GM12878 (cell line): ENCODE measurements at regions not wholly inside any gene's neighbourhood (a gene's known extent, or its start where the extent isn't known, plus 50 kb on each side); places are given as distances from the start of the nearest gene placed in this dataset.
"Not testable (repeated sequence)": the region's sequence is repeated elsewhere in the genome, so short reads cannot be mapped to it uniquely, and the experiment has no call there.

ENCODE experiments used
- ATAC-seq: fragments of 200-7000 bp; cut with Tn5 transposase; 3 replicates; pipeline ENCODE4 v1.9.1; 2020; ENCODE audit warnings: mild to moderate bottlenecking, moderate library complexity
- BruUV-seq: library from RNA; stranded (reverse); fragments of 400-500 nt; replicated peaks from 2 replicates; lab custom pipeline; 2021; lab: Mats Ljungman, UMichigan
- CTCF ChIA-PET: fragments of 300-600 bp; sonication (Branson Sonifier 250); formaldehyde crosslinking; extraction: SDS; loops from one replicate; lab custom pipeline; 2021; ENCODE audit warnings: inconsistent platforms; lab: Yijun Ruan, JAX
- POLR2A ChIA-PET: fragments of 350-600 bp; formaldehyde crosslinking; extraction: SDS; loops from one replicate; lab custom pipeline; 2021; ENCODE audit warnings: inconsistent platforms; lab: Charles Lee
- RAD21 ChIA-PET: fragments of 300-600 bp; sonication (Branson Sonifier 250); formaldehyde crosslinking; loops from one replicate; lab custom pipeline; 2023; ENCODE audit warnings: antibody characterized with exemption; ENCODE audit not compliant: unreplicated experiment; lab: Charles Lee
- SMC1A ChIA-PET: fragments of 300-600 bp; sonication (Branson Sonifier 250); formaldehyde crosslinking; loops from one replicate; lab custom pipeline; 2023; ENCODE audit not compliant: unreplicated experiment, uncharacterized antibody; lab: Charles Lee
- DNase-seq: peaks from one replicate; pipeline ENCODE4 v3.0.0-alpha.2; 2011; ENCODE audit warnings: low read depth, low spot score
- FAIRE-seq: peaks from 3 replicates; lab custom pipeline; 2011; peaks lifted over from hg19 to GRCh38; lab: Jason Lieb, UNC
- H2AFZ ChIP-seq: 2 replicates; pipeline ENCODE4 v1.6.0; 2011; ENCODE audit warnings: low read depth, low read length, control low read depth; ENCODE audit not compliant: control insufficient read depth
- H3K27ac ChIP-seq: 2 replicates; pipeline ENCODE4 v1.5.1; 2011; ENCODE audit warnings: control low read depth; ENCODE audit not compliant: control insufficient read depth, insufficient read depth
- H3K27me3 ChIP-seq, 2 experiments: replicated peaks in 1 of 2; 2 replicates each; pipeline versions ENCODE4 v1.6.0 to v1.6.1; 2011; ENCODE audit warnings: low read length in 1 of 2; ENCODE audit not compliant: control insufficient read depth in 2 of 2, insufficient read depth in 2 of 2
- H3K36me3 ChIP-seq, 2 experiments: 2 replicates each; pipeline ENCODE4 v1.5.1; 2011; ENCODE audit warnings: low read length in 1 of 2; ENCODE audit not compliant: control insufficient read depth in 2 of 2, insufficient read depth in 2 of 2
- H3K4me1 ChIP-seq: 2 replicates; pipeline ENCODE4 v1.6.1; 2011; ENCODE audit warnings: mild to moderate bottlenecking, low read length, moderate library complexity, mixed read lengths; ENCODE audit not compliant: control insufficient read depth, insufficient read depth
- H3K4me2 ChIP-seq: 2 replicates; pipeline ENCODE4 v1.6.0; 2011; ENCODE audit warnings: control low read depth; ENCODE audit not compliant: control insufficient read depth, insufficient read depth
- H3K4me3 ChIP-seq: fragments of 200-600 bp; sonication (generic); 2 replicates; pipeline ENCODE4 v1.5.1; 2016
- H3K79me2 ChIP-seq: 2 replicates; pipeline ENCODE4 v1.6.0; 2011; ENCODE audit warnings: low read length; ENCODE audit not compliant: control insufficient read depth, insufficient read depth
- H3K9ac ChIP-seq: 2 replicates; pipeline ENCODE4 v1.8.0; 2011; ENCODE audit warnings: low read length, control low read depth, mixed read lengths; ENCODE audit not compliant: control insufficient read depth, insufficient read depth
- H3K9me3 ChIP-seq: replicated peaks from 3 replicates; pipeline ENCODE4 v1.5.1; 2011; ENCODE audit warnings: mild to moderate bottlenecking, low read length; ENCODE audit not compliant: control insufficient read depth, insufficient read depth
- H4K20me1 ChIP-seq: 2 replicates; pipeline ENCODE4 v1.6.0; 2011; ENCODE audit not compliant: control insufficient read depth, insufficient read depth
- IKZF1 ChIP-seq: fragments of 450-650 bp; conservative IDR thresholded peaks from 2 replicates; pipeline ENCODE4 v1.6.1; 2017; ENCODE audit warnings: antibody characterized with exemption, mild to moderate bottlenecking
- JUND ChIP-seq: IDR thresholded peaks from 2 replicates; pipeline ENCODE4 v1.6.1; 2012; ENCODE audit warnings: low read depth, mild to moderate bottlenecking, low read length, improper control_type of control experiment, moderate library complexity
- MLLT1 ChIP-seq: fragments of 450-650 bp; IDR thresholded peaks from 2 replicates; pipeline ENCODE4 v1.6.1; 2016; ENCODE audit warnings: mild to moderate bottlenecking
- SMARCA5 ChIP-seq: fragments of 450-650 bp; IDR thresholded peaks from 2 replicates; pipeline ENCODE4 v1.6.1; 2017; ENCODE audit warnings: mild to moderate bottlenecking
- STAT3 ChIP-seq: IDR thresholded peaks from 2 replicates; pipeline ENCODE4 v1.6.1; 2011; ENCODE audit warnings: low read depth, low read length, improper control_type of control experiment
- ZBED1 ChIP-seq: IDR thresholded peaks from 2 replicates; pipeline ENCODE4 v1.6.1; 2016; ENCODE audit warnings: borderline replicate concordance
- ZNF24 ChIP-seq: fragments of 450-650 bp; IDR thresholded peaks from 2 replicates; pipeline ENCODE4 v1.6.1; 2017; ENCODE audit warnings: antibody characterized with exemption, mild to moderate bottlenecking
- ZNF687 ChIP-seq: fragments of 450-650 bp; IDR thresholded peaks from 2 replicates; pipeline ENCODE4 v1.6.1; 2017; ENCODE audit warnings: mild to moderate bottlenecking, moderate library complexity
- WGBS: methylation state at CpG from one replicate; pipeline ENCODE4 v1.1.6; 2016; ENCODE audit warnings: low lambda C conversion rate; ENCODE audit not compliant: insufficient replicate concordance, insufficient coverage; ENCODE audit errors: missing lambda C conversion rate; 5-methylcytosine and 5-hydroxymethylcytosine counted together
- in situ Hi-C: fragments of 300-500 bp; cut with MboI; formaldehyde crosslinking; loops from 9 replicates; pipeline ENCODE4 v1.14.3; 2018; ENCODE audit warnings: mixed read lengths
- intact Hi-C: fragments of 100-400 bp; cut with micrococcal nuclease; formaldehyde crosslinking; loops from one replicate; pipeline ENCODE4 v1.14.2; 2022; ENCODE audit not compliant: unreplicated experiment
- TF ChIP-seq, protein P1 (sequence below): IDR thresholded peaks from 2 replicates; pipeline ENCODE4 v1.6.1; 2011; ENCODE audit warnings: mild to moderate bottlenecking, low read depth, low read length, moderate library complexity; ENCODE audit not compliant: insufficient replicate concordance

DNA sequence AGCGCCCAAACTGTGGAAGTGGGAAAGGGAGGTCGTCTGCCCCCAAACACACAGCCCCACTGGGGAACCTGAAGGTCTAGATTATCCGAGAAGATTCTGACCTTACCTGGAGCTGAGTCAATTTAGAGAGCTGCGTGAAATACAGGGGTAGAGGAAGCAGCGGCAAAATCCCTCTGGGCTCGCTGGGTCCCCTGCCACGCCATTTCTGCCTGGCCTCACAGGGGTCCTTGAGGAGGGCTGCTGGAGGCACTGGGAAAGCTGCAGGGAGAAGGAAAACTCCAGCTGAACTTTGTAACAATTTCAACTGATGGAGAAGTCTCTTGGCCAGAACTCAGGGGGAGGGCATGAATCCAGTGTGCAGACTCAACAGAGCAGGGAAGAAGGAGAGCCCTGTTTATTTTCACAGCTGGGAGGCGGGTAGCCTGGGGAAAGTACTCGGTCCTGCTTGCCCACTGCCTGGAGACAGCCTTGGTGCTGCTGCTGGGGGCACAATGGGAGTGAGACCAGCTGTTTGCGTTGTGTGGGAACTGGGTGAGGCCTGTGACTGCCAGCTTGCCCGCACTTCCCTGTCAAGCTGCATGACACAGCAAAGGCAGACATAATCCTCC, 93.2 kb upstream of the MAPK10 start (continued):
- TF ChIP-seq JUND (no peak), ZBED1 (no peak), SMARCA5 (no peak), ZNF687 (no peak), MLLT1 (no peak), IKZF1 (no peak), ZNF24 (no peak), STAT3 (no peak)
- TF ChIP-seq, protein P1, sequence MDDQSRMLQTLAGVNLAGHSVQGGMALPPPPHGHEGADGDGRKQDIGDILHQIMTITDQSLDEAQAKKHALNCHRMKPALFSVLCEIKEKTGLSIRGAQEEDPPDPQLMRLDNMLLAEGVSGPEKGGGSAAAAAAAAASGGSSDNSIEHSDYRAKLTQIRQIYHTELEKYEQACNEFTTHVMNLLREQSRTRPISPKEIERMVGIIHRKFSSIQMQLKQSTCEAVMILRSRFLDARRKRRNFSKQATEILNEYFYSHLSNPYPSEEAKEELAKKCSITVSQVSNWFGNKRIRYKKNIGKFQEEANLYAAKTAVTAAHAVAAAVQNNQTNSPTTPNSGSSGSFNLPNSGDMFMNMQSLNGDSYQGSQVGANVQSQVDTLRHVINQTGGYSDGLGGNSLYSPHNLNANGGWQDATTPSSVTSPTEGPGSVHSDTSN = no peak

DNA sequence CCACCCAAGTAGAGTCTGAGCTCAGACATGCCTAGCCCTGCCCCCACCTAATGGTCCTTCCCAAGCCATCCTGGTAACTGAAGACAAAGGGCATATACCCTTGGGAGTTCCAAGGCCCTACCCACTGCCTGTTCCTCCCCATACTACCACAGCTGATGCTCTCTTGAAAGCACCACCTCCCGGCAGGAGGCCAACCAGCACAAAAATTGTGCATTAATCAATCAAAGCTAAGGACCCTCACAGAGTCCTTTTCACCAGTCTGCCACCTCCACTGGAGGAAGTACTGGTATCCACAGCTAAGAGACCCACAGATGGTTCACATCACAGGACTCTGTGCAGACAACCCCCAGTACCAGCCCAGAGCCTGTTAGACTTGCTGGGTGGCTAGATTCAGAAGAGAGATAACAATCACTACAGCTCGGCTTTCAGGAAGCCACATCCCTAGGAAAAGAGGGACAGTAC, 93.8 kb upstream of the MAPK10 start:
- H2AFZ ChIP-seq, H3K36me3 ChIP-seq, H3K9ac ChIP-seq, BruUV-seq, in situ Hi-C loops, H4K20me1 ChIP-seq, DNase-seq, H3K27me3 ChIP-seq, H3K27ac ChIP-seq, RAD21 ChIA-PET, CTCF ChIA-PET, ATAC-seq, intact Hi-C loops, FAIRE-seq, H3K4me2 ChIP-seq, H3K4me1 ChIP-seq, H3K9me3 ChIP-seq, H3K79me2 ChIP-seq, H3K4me3 ChIP-seq: not testable (repeated sequence)
- ChIA-PET SMC1A (interaction anchor here (1.1 kb wide), 2 partner anchors 8 to 59 kb away, joined by 3 read pairs; no protein-coding TSS in a partner anchor), POLR2A (interaction anchor here (0.6 kb wide), 1 partner anchor 496 kb away, joined by 4 read pairs; no protein-coding TSS in a partner anchor)
- 0% methylated on average over 2 of the region's 2 CpGs for WGBS
